ENCODE measurements at regions not wholly inside any gene's neighbourhood (a gene's known extent, or its start where the extent isn't known, plus 50 kb on each side); places are given as distances from the start of the nearest gene placed in this dataset.
A peak's percentile ranks its signal among the peaks of the same experiment; 100 is the strongest.

DNA sequence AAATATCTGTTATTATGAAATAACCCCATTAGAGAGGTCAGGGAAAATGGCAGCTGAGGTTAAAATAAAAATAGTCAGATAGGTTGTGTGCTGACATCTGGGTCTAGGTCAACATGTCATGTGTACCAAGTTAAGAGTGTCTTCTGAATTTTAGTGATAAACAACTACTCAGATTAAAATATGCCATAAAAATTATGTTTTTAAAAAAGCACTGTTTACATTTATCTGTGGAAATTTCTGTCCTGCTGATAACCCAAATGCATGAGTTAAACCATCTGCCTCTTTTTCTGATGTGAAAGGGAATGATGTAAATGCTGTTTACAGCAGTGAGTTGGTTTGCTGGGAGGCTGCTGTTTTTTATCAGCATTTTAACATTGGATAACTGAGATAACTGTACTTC is 361.2 kb upstream of the TARS1 start:
- no peaks in the 10 kb centered on the region for H3K36me3 Mint-ChIP-seq
- peaks cover 0 to 10% (median 0%) of the 10 kb centered on the region in 3 donors for H3K9me3 Mint-ChIP-seq
- no peak overlapping the region for H3K27ac Mint-ChIP-seq
- POLR2A ChIA-PET: no interaction called here
- Histone ChIP-seq H3K4me1 (ENCODE audit: control insufficient read depth in 1 of 2, extremely low read depth in 1 of 2, insufficient read depth in 2 of 2, low read length in 2 of 2) (no peaks in the 10 kb centered on the region), H3K4me3 (ENCODE audit: control insufficient read depth in 1 of 2, extremely low read depth in 1 of 2, low read length in 1 of 2) (no peak overlapping the region), H3K27ac (ENCODE audit: low read length) (no peak overlapping the region), H3K36me3 (ENCODE audit: control insufficient read depth in 2 of 2, extremely low read depth in 1 of 2, insufficient read depth in 1 of 2, low read length in 1 of 2) (no peaks in the 10 kb centered on the region), H3K9me3 (no peaks in the 10 kb centered on the region), H3K27me3 (replicated peaks in 1 of 2; ENCODE audit: control insufficient read depth in 2 of 2, extremely low read depth in 1 of 2, insufficient read depth in 2 of 2, low read length in 1 of 2) (no peaks in the 10 kb centered on the region)
- ATAC-seq (replicated peaks in 1 of 4) (no peak), DNase-seq (no peak)
- CTCF ChIA-PET: no interaction called here
- H3K4me1 Mint-ChIP-seq: no peaks in the 10 kb centered on the region
- no peaks in the 10 kb centered on the region for H3K27me3 Mint-ChIP-seq
- no peak overlapping the region for H3K4me3 Mint-ChIP-seq

GRCh38 chr5:33080287-33080686 is 360.5 kb upstream of the TARS1 start:
- ATAC-seq (replicated peaks in 1 of 4) (no peak), DNase-seq (no peak)
- Mint-ChIP-seq H3K9me3 (peaks cover 0 to 11% (median 0%) of the 10 kb centered on the region in 3 donors), H3K4me3 (no peak overlapping the region), H3K36me3 (no peaks in the 10 kb centered on the region), H3K27me3 (no peaks in the 10 kb centered on the region), H3K4me1 (no peaks in the 10 kb centered on the region), H3K27ac (no peak overlapping the region)
- ChIA-PET POLR2A (interaction anchor here in 1 of 2 donors (0.7 kb wide), 1 partner anchor 101 kb away, joined by 3 read pairs; no protein-coding TSS in a partner anchor), CTCF (no interaction called here)
- Histone ChIP-seq H3K27me3 (replicated peaks in 1 of 2; ENCODE audit: control insufficient read depth in 2 of 2, extremely low read depth in 1 of 2, insufficient read depth in 2 of 2, low read length in 1 of 2) (no peaks in the 10 kb centered on the region), H3K27ac (ENCODE audit: low read length) (no peak overlapping the region), H3K4me3 (ENCODE audit: control insufficient read depth in 1 of 2, extremely low read depth in 1 of 2, low read length in 1 of 2) (no peak overlapping the region), H3K36me3 (ENCODE audit: control insufficient read depth in 2 of 2, extremely low read depth in 1 of 2, insufficient read depth in 1 of 2, low read length in 1 of 2) (no peaks in the 10 kb centered on the region), H3K9me3 (no peaks in the 10 kb centered on the region), H3K4me1 (ENCODE audit: control insufficient read depth in 1 of 2, extremely low read depth in 1 of 2, insufficient read depth in 2 of 2, low read length in 2 of 2) (no peaks in the 10 kb centered on the region)
- no CpG with 5 or more reads among the region's 4 CpGs for WGBS (ENCODE audit: insufficient coverage)

- ATAC-seq (replicated peaks in 1 of 4): no peak
- Mint-ChIP-seq H3K27me3 (no peaks in the 10 kb centered on the region), H3K36me3 (no peaks in the 10 kb centered on the region), H3K4me3 (no peak overlapping the region), H3K27ac (no peak overlapping the region), H3K9me3 (peaks cover 2 to 18% (median 6%) of the 10 kb centered on the region in 3 donors), H3K4me1 (no peaks in the 10 kb centered on the region)
- Histone ChIP-seq H3K27me3 (replicated peaks in 1 of 2; ENCODE audit: control insufficient read depth in 2 of 2, extremely low read depth in 1 of 2, insufficient read depth in 2 of 2, low read length in 1 of 2) (no peaks in the 10 kb centered on the region), H3K27ac (ENCODE audit: low read length) (no peak overlapping the region), H3K9me3 (no peaks in the 10 kb centered on the region), H3K36me3 (ENCODE audit: control insufficient read depth in 2 of 2, extremely low read depth in 1 of 2, insufficient read depth in 1 of 2, low read length in 1 of 2) (no peaks in the 10 kb centered on the region), H3K4me1 (ENCODE audit: control insufficient read depth in 1 of 2, extremely low read depth in 1 of 2, insufficient read depth in 2 of 2, low read length in 2 of 2) (no peaks in the 10 kb centered on the region), H3K4me3 (ENCODE audit: control insufficient read depth in 1 of 2, extremely low read depth in 1 of 2, low read length in 1 of 2) (no peak overlapping the region)
- 40% methylated on average over 1 of the region's 2 CpGs for WGBS (ENCODE audit: insufficient coverage)
- no peak for DNase-seq
- CTCF ChIA-PET: no interaction called here
- POLR2A ChIA-PET: no interaction called here
Measured at GRCh38 chr5:33088176-33088575, 352.6 kb upstream of the TARS1 start.

- H3K27ac Mint-ChIP-seq: no peak overlapping the region
- ATAC-seq (replicated peaks in 1 of 4) (no peak), DNase-seq (no peak)
- no peak overlapping the region for H3K4me3 Mint-ChIP-seq
- Histone ChIP-seq H3K27me3 (replicated peaks in 1 of 2; ENCODE audit: control insufficient read depth in 2 of 2, extremely low read depth in 1 of 2, insufficient read depth in 2 of 2, low read length in 1 of 2) (no peaks in the 10 kb centered on the region), H3K4me3 (ENCODE audit: control insufficient read depth in 1 of 2, extremely low read depth in 1 of 2, low read length in 1 of 2) (no peak overlapping the region), H3K4me1 (ENCODE audit: control insufficient read depth in 1 of 2, extremely low read depth in 1 of 2, insufficient read depth in 2 of 2, low read length in 2 of 2) (no peaks in the 10 kb centered on the region), H3K9me3 (no peaks in the 10 kb centered on the region), H3K36me3 (ENCODE audit: control insufficient read depth in 2 of 2, extremely low read depth in 1 of 2, insufficient read depth in 1 of 2, low read length in 1 of 2) (no peaks in the 10 kb centered on the region), H3K27ac (ENCODE audit: low read length) (no peak overlapping the region)
- no peaks in the 10 kb centered on the region for H3K4me1 Mint-ChIP-seq
- CTCF ChIA-PET: no interaction called here
- H3K27me3 Mint-ChIP-seq: no peaks in the 10 kb centered on the region
- POLR2A ChIA-PET: no interaction called here
- H3K9me3 Mint-ChIP-seq: peaks cover 0 to 8% (median 2%) of the 10 kb centered on the region in 3 donors
- no peaks in the 10 kb centered on the region for H3K36me3 Mint-ChIP-seq
Measured at GRCh38 chr5:33091571-33092363, 349.0 kb upstream of the TARS1 start.

DNA sequence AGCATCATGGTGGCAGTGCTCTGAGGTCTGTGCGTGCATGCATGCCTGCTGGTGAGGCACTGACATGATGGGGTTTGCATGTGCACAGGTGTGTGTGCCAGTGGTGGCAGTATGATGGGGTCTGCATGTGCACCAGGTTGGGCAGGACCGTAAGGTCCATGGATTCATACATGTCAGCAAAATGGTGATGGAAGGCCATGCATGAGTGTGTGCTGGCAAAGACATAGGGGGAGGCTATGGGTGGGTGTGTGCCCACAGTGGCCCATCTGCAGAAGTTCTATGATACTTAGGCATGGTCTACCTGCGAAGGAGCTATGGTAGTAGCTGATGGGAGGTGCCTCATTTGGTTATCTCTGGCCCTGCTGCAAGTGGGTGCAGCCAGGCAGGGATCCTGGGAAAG is 348.0 kb upstream of the TARS1 start:
- Histone ChIP-seq H3K36me3 (ENCODE audit: control insufficient read depth in 2 of 2, extremely low read depth in 1 of 2, insufficient read depth in 1 of 2, low read length in 1 of 2) (no peaks in the 10 kb centered on the region), H3K4me3 (ENCODE audit: control insufficient read depth in 1 of 2, extremely low read depth in 1 of 2, low read length in 1 of 2) (no peak overlapping the region), H3K4me1 (ENCODE audit: control insufficient read depth in 1 of 2, extremely low read depth in 1 of 2, insufficient read depth in 2 of 2, low read length in 2 of 2) (no peaks in the 10 kb centered on the region), H3K27me3 (replicated peaks in 1 of 2; ENCODE audit: control insufficient read depth in 2 of 2, extremely low read depth in 1 of 2, insufficient read depth in 2 of 2, low read length in 1 of 2) (no peaks in the 10 kb centered on the region), H3K9me3 (no peaks in the 10 kb centered on the region), H3K27ac (ENCODE audit: low read length) (no peak overlapping the region)
- ATAC-seq (replicated peaks in 1 of 4) (peak in 1 of 4 experiments; percentile 23), DNase-seq (no peak)
- POLR2A ChIA-PET: no interaction called here
- H3K4me1 Mint-ChIP-seq: no peaks in the 10 kb centered on the region
- WGBS (ENCODE audit: insufficient coverage): 76% methylated on average over 3 of the region's 3 CpGs
- peaks cover 0 to 7% (median 2%) of the 10 kb centered on the region in 3 donors for H3K9me3 Mint-ChIP-seq
- CTCF ChIA-PET: no interaction called here
- no peaks in the 10 kb centered on the region for H3K36me3 Mint-ChIP-seq
- no peak overlapping the region for H3K4me3 Mint-ChIP-seq
- H3K27ac Mint-ChIP-seq: no peak overlapping the region
- H3K27me3 Mint-ChIP-seq: no peaks in the 10 kb centered on the region

GRCh38 chr5:33102551-33102950 is 338.2 kb upstream of the TARS1 start:
- H3K27ac Mint-ChIP-seq: no peak overlapping the region

GRCh38 chr5:33105521-33105941 is 335.2 kb upstream of the TARS1 start:
- Histone ChIP-seq H3K36me3 (ENCODE audit: control insufficient read depth in 2 of 2, extremely low read depth in 1 of 2, insufficient read depth in 1 of 2, low read length in 1 of 2) (no peaks in the 10 kb centered on the region), H3K27me3 (replicated peaks in 1 of 2; ENCODE audit: control insufficient read depth in 2 of 2, extremely low read depth in 1 of 2, insufficient read depth in 2 of 2, low read length in 1 of 2) (no peaks in the 10 kb centered on the region), H3K27ac (ENCODE audit: low read length) (no peak overlapping the region), H3K4me1 (ENCODE audit: control insufficient read depth in 1 of 2, extremely low read depth in 1 of 2, insufficient read depth in 2 of 2, low read length in 2 of 2) (no peaks in the 10 kb centered on the region), H3K4me3 (ENCODE audit: control insufficient read depth in 1 of 2, extremely low read depth in 1 of 2, low read length in 1 of 2) (no peak overlapping the region), H3K9me3 (no peaks in the 10 kb centered on the region)
- no peak overlapping the region for H3K4me3 Mint-ChIP-seq
- ATAC-seq (replicated peaks in 1 of 4) (no peak), DNase-seq (no peak)
- ChIA-PET POLR2A (no interaction called here), CTCF (no interaction called here)
- H3K27me3 Mint-ChIP-seq: no peaks in the 10 kb centered on the region
- 80% methylated on average over 1 of the region's 1 CpG for WGBS (ENCODE audit: insufficient coverage)
- H3K9me3 Mint-ChIP-seq: peaks cover 15 to 52% (median 23%) of the 10 kb centered on the region in 3 donors
- no peaks in the 10 kb centered on the region for H3K36me3 Mint-ChIP-seq
- no peaks in the 10 kb centered on the region for H3K4me1 Mint-ChIP-seq
- no peak overlapping the region for H3K27ac Mint-ChIP-seq

More at GRCh38 chr5:33102551-33102950, 338.2 kb upstream of the TARS1 start:
- H3K9me3 ChIP-seq: no peaks in the 10 kb centered on the region
- H3K4me1 ChIP-seq (ENCODE audit: control insufficient read depth in 1 of 2, extremely low read depth in 1 of 2, insufficient read depth in 2 of 2, low read length in 2 of 2): no peaks in the 10 kb centered on the region
- H3K9me3 Mint-ChIP-seq: peaks cover 13 to 42% (median 21%) of the 10 kb centered on the region in 3 donors
- no peaks in the 10 kb centered on the region for H3K36me3 Mint-ChIP-seq
- ChIA-PET POLR2A (no interaction called here), CTCF (no interaction called here)
- DNase-seq (no peak), ATAC-seq (replicated peaks in 1 of 4) (no peak)
- no peaks in the 10 kb centered on the region for H3K27me3 ChIP-seq (replicated peaks in 1 of 2; ENCODE audit: control insufficient read depth in 2 of 2, extremely low read depth in 1 of 2, insufficient read depth in 2 of 2, low read length in 1 of 2)
- no peaks in the 10 kb centered on the region for H3K4me1 Mint-ChIP-seq
- no peak overlapping the region for H3K4me3 ChIP-seq (ENCODE audit: control insufficient read depth in 1 of 2, extremely low read depth in 1 of 2, low read length in 1 of 2)
- no peaks in the 10 kb centered on the region for H3K36me3 ChIP-seq (ENCODE audit: control insufficient read depth in 2 of 2, extremely low read depth in 1 of 2, insufficient read depth in 1 of 2, low read length in 1 of 2)
- H3K27ac ChIP-seq (ENCODE audit: low read length): no peak overlapping the region
- H3K4me3 Mint-ChIP-seq: no peak overlapping the region
- WGBS (ENCODE audit: insufficient coverage): 95% methylated on average over 4 of the region's 7 CpGs
- H3K27me3 Mint-ChIP-seq: no peaks in the 10 kb centered on the region

Data from T-cell (primary cell).